ENCODE measurements at regions not wholly inside any gene's neighbourhood (a gene's known extent, or its start where the extent isn't known, plus 50 kb on each side); places are given as distances from the start of the nearest gene placed in this dataset.

- Histone ChIP-seq H3K4me3 (ENCODE audit: low read depth in 1 of 3, low read length in 3 of 3) (no peak overlapping the region), H3K27ac (ENCODE audit: low read depth in 1 of 3, low read length in 2 of 3) (no peak overlapping the region), H3K27me3 (ENCODE audit: control insufficient read depth in 3 of 3, insufficient read depth in 3 of 3, low read length in 3 of 3) (no peaks in the 10 kb centered on the region), H3K9me3 (ENCODE audit: control insufficient read depth in 2 of 2, insufficient read depth in 1 of 2, low read depth in 1 of 2, low read length in 1 of 2) (no peaks in the 10 kb centered on the region), H3K4me1 (ENCODE audit: control insufficient read depth in 3 of 3, insufficient read depth in 2 of 3, low read depth in 1 of 3, low read length in 2 of 3) (no peaks in the 10 kb centered on the region), H3K36me3 (ENCODE audit: control insufficient read depth in 3 of 3, insufficient read depth in 2 of 3, low read depth in 1 of 3, low read length in 3 of 3) (no peaks in the 10 kb centered on the region)
- no peak for DNase-seq
- no peak for FAIRE-seq
Measured at GRCh38 chr4:164193676-164194075, 560.3 kb upstream of the SMIM31 start.

GRCh38 chr4:164197556-164197955, 556.4 kb upstream of the SMIM31 start:
- Histone ChIP-seq H3K27ac (ENCODE audit: low read depth in 1 of 3, low read length in 2 of 3) (no peak overlapping the region), H3K36me3 (ENCODE audit: control insufficient read depth in 3 of 3, insufficient read depth in 2 of 3, low read depth in 1 of 3, low read length in 3 of 3) (no peaks in the 10 kb centered on the region), H3K27me3 (ENCODE audit: control insufficient read depth in 3 of 3, insufficient read depth in 3 of 3, low read length in 3 of 3) (no peaks in the 10 kb centered on the region), H3K9me3 (ENCODE audit: control insufficient read depth in 2 of 2, insufficient read depth in 1 of 2, low read depth in 1 of 2, low read length in 1 of 2) (no peaks in the 10 kb centered on the region), H3K4me1 (ENCODE audit: control insufficient read depth in 3 of 3, insufficient read depth in 2 of 3, low read depth in 1 of 3, low read length in 2 of 3) (no peaks in the 10 kb centered on the region), H3K4me3 (ENCODE audit: low read depth in 1 of 3, low read length in 3 of 3) (no peak overlapping the region)
- FAIRE-seq (no peak), DNase-seq (no peak)
- 86 to 92% (median 87%) methylated on average over 18 of the region's 18 CpGs for WGBS, 3 donors

GRCh38 chr4:164203476-164203875, 550.5 kb upstream of the SMIM31 start:
- no peak for FAIRE-seq
- 66 to 77% (median 67%) methylated on average over 4 of the region's 4 CpGs for WGBS, 3 donors
- no peaks in the 10 kb centered on the region for H3K9me3 ChIP-seq (ENCODE audit: control insufficient read depth in 2 of 2, insufficient read depth in 1 of 2, low read depth in 1 of 2, low read length in 1 of 2)

GRCh38 chr4:164204434-164204833, 549.5 kb upstream of the SMIM31 start:
- H3K4me1 ChIP-seq (ENCODE audit: control insufficient read depth in 3 of 3, insufficient read depth in 2 of 3, low read depth in 1 of 3, low read length in 2 of 3) = no peaks in the 10 kb centered on the region

More at GRCh38 chr4:164203476-164203875, 550.5 kb upstream of the SMIM31 start:
- DNase-seq = no peak
- Histone ChIP-seq H3K27me3 (ENCODE audit: control insufficient read depth in 3 of 3, insufficient read depth in 3 of 3, low read length in 3 of 3) (no peaks in the 10 kb centered on the region), H3K4me3 (ENCODE audit: low read depth in 1 of 3, low read length in 3 of 3) (no peak overlapping the region), H3K4me1 (ENCODE audit: control insufficient read depth in 3 of 3, insufficient read depth in 2 of 3, low read depth in 1 of 3, low read length in 2 of 3) (no peaks in the 10 kb centered on the region), H3K27ac (ENCODE audit: low read depth in 1 of 3, low read length in 2 of 3) (no peak overlapping the region), H3K36me3 (ENCODE audit: control insufficient read depth in 3 of 3, insufficient read depth in 2 of 3, low read depth in 1 of 3, low read length in 3 of 3) (no peaks in the 10 kb centered on the region)

GRCh38 chr4:164207460-164207859, 546.5 kb upstream of the SMIM31 start:
- Histone ChIP-seq H3K4me3 (ENCODE audit: low read depth in 1 of 3, low read length in 3 of 3) (no peak overlapping the region), H3K27ac (ENCODE audit: low read depth in 1 of 3, low read length in 2 of 3) (no peak overlapping the region), H3K4me1 (ENCODE audit: control insufficient read depth in 3 of 3, insufficient read depth in 2 of 3, low read depth in 1 of 3, low read length in 2 of 3) (no peaks in the 10 kb centered on the region), H3K27me3 (ENCODE audit: control insufficient read depth in 3 of 3, insufficient read depth in 3 of 3, low read length in 3 of 3) (no peaks in the 10 kb centered on the region), H3K9me3 (ENCODE audit: control insufficient read depth in 2 of 2, insufficient read depth in 1 of 2, low read depth in 1 of 2, low read length in 1 of 2) (no peaks in the 10 kb centered on the region), H3K36me3 (ENCODE audit: control insufficient read depth in 3 of 3, insufficient read depth in 2 of 3, low read depth in 1 of 3, low read length in 3 of 3) (no peaks in the 10 kb centered on the region)
- DNase-seq (no peak), FAIRE-seq (no peak)
- WGBS, 3 donors = 74 to 84% (median 82%) methylated on average over 5 of the region's 5 CpGs

More at GRCh38 chr4:164204434-164204833, 549.5 kb upstream of the SMIM31 start:
- DNase-seq (no peak), FAIRE-seq (no peak)
- Histone ChIP-seq H3K4me3 (ENCODE audit: low read depth in 1 of 3, low read length in 3 of 3) (no peak overlapping the region), H3K27me3 (ENCODE audit: control insufficient read depth in 3 of 3, insufficient read depth in 3 of 3, low read length in 3 of 3) (no peaks in the 10 kb centered on the region), H3K9me3 (ENCODE audit: control insufficient read depth in 2 of 2, insufficient read depth in 1 of 2, low read depth in 1 of 2, low read length in 1 of 2) (no peaks in the 10 kb centered on the region), H3K36me3 (ENCODE audit: control insufficient read depth in 3 of 3, insufficient read depth in 2 of 3, low read depth in 1 of 3, low read length in 3 of 3) (no peaks in the 10 kb centered on the region), H3K27ac (ENCODE audit: low read depth in 1 of 3, low read length in 2 of 3) (no peak overlapping the region)

GRCh38 chr4:164210377-164210776, 543.6 kb upstream of the SMIM31 start:
- H3K9me3 ChIP-seq (ENCODE audit: control insufficient read depth in 2 of 2, insufficient read depth in 1 of 2, low read depth in 1 of 2, low read length in 1 of 2) = no peaks in the 10 kb centered on the region
- FAIRE-seq = no peak
- no peaks in the 10 kb centered on the region for H3K4me1 ChIP-seq (ENCODE audit: control insufficient read depth in 3 of 3, insufficient read depth in 2 of 3, low read depth in 1 of 3, low read length in 2 of 3)
- no peaks in the 10 kb centered on the region for H3K36me3 ChIP-seq (ENCODE audit: control insufficient read depth in 3 of 3, insufficient read depth in 2 of 3, low read depth in 1 of 3, low read length in 3 of 3)
- 23 to 44% (median 41%) methylated on average over 1 of the region's 1 CpG for WGBS, 3 donors
- H3K4me3 ChIP-seq (ENCODE audit: low read depth in 1 of 3, low read length in 3 of 3) = no peak overlapping the region
- no peak overlapping the region for H3K27ac ChIP-seq (ENCODE audit: low read depth in 1 of 3, low read length in 2 of 3)
- no peak for DNase-seq
- no peaks in the 10 kb centered on the region for H3K27me3 ChIP-seq (ENCODE audit: control insufficient read depth in 3 of 3, insufficient read depth in 3 of 3, low read length in 3 of 3)

GRCh38 chr4:164212134-164212533, 541.8 kb upstream of the SMIM31 start:
- H3K4me3 ChIP-seq (ENCODE audit: low read depth in 1 of 3, low read length in 3 of 3) = no peak overlapping the region
- no peak overlapping the region for H3K27ac ChIP-seq (ENCODE audit: low read depth in 1 of 3, low read length in 2 of 3)
- DNase-seq (no peak), FAIRE-seq (no peak)
- no peaks in the 10 kb centered on the region for H3K27me3 ChIP-seq (ENCODE audit: control insufficient read depth in 3 of 3, insufficient read depth in 3 of 3, low read length in 3 of 3)
- H3K36me3 ChIP-seq (ENCODE audit: control insufficient read depth in 3 of 3, insufficient read depth in 2 of 3, low read depth in 1 of 3, low read length in 3 of 3) = no peaks in the 10 kb centered on the region
- 92 to 94% (median 93%) methylated on average over 1 of the region's 1 CpG for WGBS, 3 donors
- H3K4me1 ChIP-seq (ENCODE audit: control insufficient read depth in 3 of 3, insufficient read depth in 2 of 3, low read depth in 1 of 3, low read length in 2 of 3) = no peaks in the 10 kb centered on the region
- H3K9me3 ChIP-seq (ENCODE audit: control insufficient read depth in 2 of 2, insufficient read depth in 1 of 2, low read depth in 1 of 2, low read length in 1 of 2) = no peaks in the 10 kb centered on the region

GRCh38 chr4:164212714-164213113, 541.2 kb upstream of the SMIM31 start:
- DNase-seq = no peak
- Histone ChIP-seq H3K4me3 (ENCODE audit: low read depth in 1 of 3, low read length in 3 of 3) (no peak overlapping the region), H3K4me1 (ENCODE audit: control insufficient read depth in 3 of 3, insufficient read depth in 2 of 3, low read depth in 1 of 3, low read length in 2 of 3) (no peaks in the 10 kb centered on the region), H3K36me3 (ENCODE audit: control insufficient read depth in 3 of 3, insufficient read depth in 2 of 3, low read depth in 1 of 3, low read length in 3 of 3) (no peaks in the 10 kb centered on the region), H3K9me3 (ENCODE audit: control insufficient read depth in 2 of 2, insufficient read depth in 1 of 2, low read depth in 1 of 2, low read length in 1 of 2) (no peaks in the 10 kb centered on the region), H3K27me3 (ENCODE audit: control insufficient read depth in 3 of 3, insufficient read depth in 3 of 3, low read length in 3 of 3) (no peaks in the 10 kb centered on the region), H3K27ac (ENCODE audit: low read depth in 1 of 3, low read length in 2 of 3) (no peak overlapping the region)
- FAIRE-seq = no peak
- 50 to 64% (median 50%) methylated on average over 2 of the region's 2 CpGs for WGBS, 3 donors

GRCh38 chr4:164215113-164215741, 538.7 kb upstream of the SMIM31 start:
- no peak for DNase-seq
- FAIRE-seq = no peak
- 76 to 80% (median 78%) methylated on average over 13 of the region's 13 CpGs for WGBS, 3 donors
- Histone ChIP-seq H3K27me3 (ENCODE audit: control insufficient read depth in 3 of 3, insufficient read depth in 3 of 3, low read length in 3 of 3) (no peaks in the 10 kb centered on the region), H3K4me1 (ENCODE audit: control insufficient read depth in 3 of 3, insufficient read depth in 2 of 3, low read depth in 1 of 3, low read length in 2 of 3) (no peaks in the 10 kb centered on the region), H3K27ac (ENCODE audit: low read depth in 1 of 3, low read length in 2 of 3) (no peak overlapping the region), H3K9me3 (ENCODE audit: control insufficient read depth in 2 of 2, insufficient read depth in 1 of 2, low read depth in 1 of 2, low read length in 1 of 2) (no peaks in the 10 kb centered on the region), H3K4me3 (ENCODE audit: low read depth in 1 of 3, low read length in 3 of 3) (no peak overlapping the region), H3K36me3 (ENCODE audit: control insufficient read depth in 3 of 3, insufficient read depth in 2 of 3, low read depth in 1 of 3, low read length in 3 of 3) (no peaks in the 10 kb centered on the region)

Measured in small intestine (tissue), 7 donors.